CD4-positive, alpha-beta memory T cell (primary cell): ENCODE measurements at regions not wholly inside any gene's neighbourhood (a gene's known extent, or its start where the extent isn't known, plus 50 kb on each side); places are given as distances from the start of the nearest gene placed in this dataset.
A peak's percentile ranks its signal among the peaks of the same experiment; 100 is the strongest.

ENCODE experiments used
- CTCF ChIA-PET: fragments of 350-600 bp; sonication (Branson Sonifier 250); formaldehyde crosslinking; loops from one replicate; lab custom pipeline; 2021; ENCODE audit warnings: inconsistent platforms; ENCODE audit not compliant: partially characterized antibody; lab: Charles Lee
- POLR2A ChIA-PET: fragments of 350-600 bp; sonication (Branson Sonifier 250); formaldehyde crosslinking; loops from one replicate; lab custom pipeline; 2021; ENCODE audit not compliant: partially characterized antibody; lab: Charles Lee
- DNase-seq, 5 donors: peaks; one replicate each; pipeline versions ENCODE4 v3.0.0 to v3.0.0-alpha.2; 2020 to 2022; ENCODE audit warnings: mixed read lengths in 1 of 5
- H3K27ac ChIP-seq: one replicate; pipeline ENCODE4 v1.7.0; 2013; ENCODE audit warnings: low read depth, low read length
- H3K27me3 ChIP-seq: 2 replicates; pipeline ENCODE4 v1.7.0; 2013; ENCODE audit warnings: mild to moderate bottlenecking, low read length, moderate library complexity; ENCODE audit not compliant: insufficient read depth
- H3K36me3 ChIP-seq: 2 replicates; pipeline ENCODE4 v1.7.0; 2013; ENCODE audit warnings: mild to moderate bottlenecking, low read length, moderate library complexity; ENCODE audit not compliant: insufficient read depth
- H3K4me1 ChIP-seq: 2 replicates; pipeline ENCODE4 v1.7.0; 2013; ENCODE audit warnings: mild to moderate bottlenecking, low read length, moderate library complexity; ENCODE audit not compliant: insufficient read depth
- H3K4me3 ChIP-seq, 2 donors: one replicate each; pipeline ENCODE4 v1.7.0; 2013; ENCODE audit warnings: low read length in 2 of 2, mild to moderate bottlenecking in 1 of 2
- H3K9me3 ChIP-seq, 2 donors: one replicate each; pipeline ENCODE4 v1.7.0; 2013; ENCODE audit warnings: low read length in 2 of 2, control low read depth in 1 of 2; ENCODE audit not compliant: control insufficient read depth in 1 of 2
- H3K27ac Mint-ChIP-seq, 7 donors: one replicate each; pipeline ENCODE4 v1.8.0; 2020 to 2021; ENCODE audit warnings: mixed read lengths in 7 of 7, mild to moderate bottlenecking in 6 of 7, inconsistent platforms in 3 of 7, moderate library complexity in 3 of 7
- H3K27me3 Mint-ChIP-seq, 2 donors: one replicate each; pipeline ENCODE4 v1.8.0; 2020 to 2021; ENCODE audit warnings: mixed read lengths in 2 of 2
- H3K36me3 Mint-ChIP-seq, 2 donors: one replicate each; pipeline ENCODE4 v1.8.0; 2020 to 2021; ENCODE audit warnings: mixed read lengths in 2 of 2, inconsistent platforms in 1 of 2, mild to moderate bottlenecking in 1 of 2
- H3K4me1 Mint-ChIP-seq, 4 donors: one replicate each; pipeline ENCODE4 v1.8.0; 2020 to 2021; ENCODE audit warnings: mixed read lengths in 4 of 4, mild to moderate bottlenecking in 1 of 4
- H3K4me3 Mint-ChIP-seq, 8 donors: one replicate each; pipeline ENCODE4 v1.8.0; 2020 to 2021; ENCODE audit warnings: mixed read lengths in 8 of 8, mild to moderate bottlenecking in 7 of 8, moderate library complexity in 6 of 8, inconsistent platforms in 3 of 8
- H3K9me3 Mint-ChIP-seq, 8 donors: one replicate each; pipeline ENCODE4 v1.8.0; 2020 to 2021; ENCODE audit warnings: mixed read lengths in 8 of 8, mild to moderate bottlenecking in 5 of 8, inconsistent platforms in 3 of 8, moderate library complexity in 1 of 8
- intact Hi-C: fragments of 100-400 bp; cut with micrococcal nuclease; formaldehyde crosslinking; loops from one replicate; pipeline ENCODE4 v1.15.1; 2023

DNA sequence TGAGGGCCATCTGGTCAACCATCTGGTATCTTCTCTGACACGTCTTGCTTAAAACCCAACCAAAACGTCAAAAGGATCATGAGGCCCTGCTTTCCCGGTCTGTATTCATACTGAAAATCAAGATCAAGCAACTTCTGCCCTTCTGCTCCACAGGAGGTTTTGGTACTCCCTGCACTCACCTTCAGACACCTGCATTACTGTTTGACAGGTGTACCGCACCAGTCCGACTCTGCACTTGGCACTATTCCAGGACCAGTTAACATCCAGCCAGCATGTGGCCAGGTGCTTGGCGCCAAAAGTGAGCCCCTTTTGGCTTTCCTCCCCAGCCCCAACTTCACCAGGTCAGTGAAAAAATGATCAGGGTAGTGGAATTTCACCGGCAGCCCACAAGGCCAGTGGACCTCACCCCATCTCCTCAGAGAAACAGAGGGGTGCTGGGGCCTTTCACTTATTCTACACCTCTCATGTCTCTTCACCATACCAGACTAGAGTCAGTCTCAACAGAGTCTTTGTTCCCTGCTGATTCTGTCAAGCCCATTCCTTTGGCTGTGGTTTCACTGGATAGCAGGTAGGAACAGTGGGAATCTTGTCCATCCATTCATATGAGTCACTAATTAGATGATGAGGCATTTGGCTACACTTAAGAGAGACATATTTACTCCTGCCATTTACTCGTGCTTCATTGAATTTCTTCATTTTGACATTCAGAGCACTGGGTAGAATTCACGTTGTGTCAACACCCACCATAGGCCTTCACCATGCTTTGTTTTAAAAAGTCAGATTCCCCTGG is 85.3 kb downstream of the ZNF726 start:
- Histone ChIP-seq H3K4me1 (no peaks in the 10 kb centered on the region), H3K27ac (no peak overlapping the region), H3K9me3 (peaks cover 0 to 6% of the 10 kb centered on the region in 2 donors), H3K4me3 (no peak overlapping the region), H3K27me3 (no peaks in the 10 kb centered on the region), H3K36me3 (no peaks in the 10 kb centered on the region)
- Mint-ChIP-seq H3K9me3 (peaks cover 7 to 46% (median 28%) of the 10 kb centered on the region in 8 donors), H3K4me1 (peaks cover 0 to 1% (median 0%) of the 10 kb centered on the region in 4 donors), H3K27me3 (peaks cover 0 to 1% of the 10 kb centered on the region in 2 donors), H3K27ac (no peak overlapping the region), H3K4me3 (no peak overlapping the region), H3K36me3 (no peaks in the 10 kb centered on the region)
- POLR2A ChIA-PET, result no interaction called here
- intact Hi-C loops, result no loop called here
- no peak for DNase-seq
- CTCF ChIA-PET, result no interaction called here

DNA sequence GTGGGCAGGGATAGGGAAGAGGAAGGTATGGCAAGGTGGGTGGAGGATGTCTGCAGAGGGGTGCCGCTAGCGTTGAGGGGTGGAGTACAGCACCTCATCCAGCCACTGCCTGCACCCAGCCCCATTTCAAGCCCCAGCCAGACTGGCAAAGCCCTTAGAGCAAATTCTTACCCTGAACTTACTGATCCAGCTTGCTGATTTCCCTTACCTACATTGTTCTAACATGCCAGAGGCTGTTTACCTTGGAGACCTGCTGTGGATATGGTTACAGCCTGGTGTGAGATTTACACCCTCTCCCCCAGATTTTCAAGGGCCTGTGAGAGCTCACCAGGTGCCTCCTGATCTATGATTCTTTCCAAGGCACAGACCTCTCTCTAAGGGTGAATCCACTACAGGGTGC is 86.0 kb downstream of the ZNF726 start:
- Histone ChIP-seq H3K27ac (no peak overlapping the region), H3K4me1 (no peaks in the 10 kb centered on the region), H3K4me3 (no peak overlapping the region), H3K36me3 (no peaks in the 10 kb centered on the region), H3K27me3 (no peaks in the 10 kb centered on the region), H3K9me3 (peaks cover 0 to 6% of the 10 kb centered on the region in 2 donors)
- Mint-ChIP-seq H3K36me3 (no peaks in the 10 kb centered on the region), H3K27me3 (peaks cover 0 to 1% of the 10 kb centered on the region in 2 donors), H3K4me1 (peaks cover 0 to 1% (median 0%) of the 10 kb centered on the region in 4 donors), H3K27ac (no peak overlapping the region), H3K4me3 (no peak overlapping the region), H3K9me3 (peaks cover 7 to 42% (median 26%) of the 10 kb centered on the region in 8 donors)
- intact Hi-C loops, result no loop called here
- DNase-seq, result no peak
- POLR2A ChIA-PET, result no interaction called here
- CTCF ChIA-PET, result no interaction called here

DNA sequence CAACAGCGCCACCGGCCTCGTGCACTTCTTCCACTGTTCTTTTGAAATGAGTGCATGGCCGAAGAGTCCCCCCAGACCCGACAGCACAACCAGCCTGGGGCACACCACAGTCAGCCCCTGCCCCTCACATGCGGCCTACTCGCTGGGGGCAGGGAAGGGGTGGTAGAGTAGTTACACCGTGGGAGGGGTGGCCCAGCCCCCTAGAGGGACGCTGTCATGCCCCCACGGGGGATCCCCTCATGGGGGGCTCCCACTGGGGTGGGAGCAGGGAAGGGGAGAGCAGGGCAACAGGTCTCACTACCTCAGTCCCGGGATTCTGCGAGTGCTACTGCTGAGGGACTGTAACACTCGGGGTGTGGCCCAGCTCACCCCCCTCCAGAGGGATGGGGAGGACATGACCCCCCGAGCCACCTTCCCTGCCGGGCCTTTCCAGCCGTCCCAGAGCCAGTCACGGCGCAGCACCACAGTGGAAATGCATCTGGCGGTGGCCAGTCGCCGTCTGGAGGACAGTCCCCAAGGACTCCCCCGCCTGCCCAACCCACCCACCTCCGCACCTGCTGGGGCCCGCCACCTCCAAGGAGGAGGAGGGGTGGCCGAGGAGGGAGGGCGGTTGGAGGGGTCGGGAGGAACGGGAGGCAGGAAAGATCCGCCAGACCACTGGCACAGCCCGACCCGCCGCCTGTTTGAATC is 84.6 kb upstream of the ZNF254 start:
- Mint-ChIP-seq H3K4me1 (no peaks in the 10 kb centered on the region), H3K27ac (no peak overlapping the region), H3K9me3 (peaks cover 2 to 24% (median 14%) of the 10 kb centered on the region in 8 donors), H3K27me3 (peaks cover 0 to 1% of the 10 kb centered on the region in 2 donors), H3K36me3 (no peaks in the 10 kb centered on the region), H3K4me3 (no peak overlapping the region)
- Histone ChIP-seq H3K9me3 (peaks cover 0 to 1% of the 10 kb centered on the region in 2 donors), H3K4me3 (no peak overlapping the region), H3K4me1 (no peaks in the 10 kb centered on the region), H3K27me3 (no peaks in the 10 kb centered on the region), H3K36me3 (no peaks in the 10 kb centered on the region), H3K27ac (no peak overlapping the region)
- no peak for DNase-seq
- intact Hi-C loops, result no loop called here
- CTCF ChIA-PET, result no interaction called here
- POLR2A ChIA-PET, result no interaction called here

DNA sequence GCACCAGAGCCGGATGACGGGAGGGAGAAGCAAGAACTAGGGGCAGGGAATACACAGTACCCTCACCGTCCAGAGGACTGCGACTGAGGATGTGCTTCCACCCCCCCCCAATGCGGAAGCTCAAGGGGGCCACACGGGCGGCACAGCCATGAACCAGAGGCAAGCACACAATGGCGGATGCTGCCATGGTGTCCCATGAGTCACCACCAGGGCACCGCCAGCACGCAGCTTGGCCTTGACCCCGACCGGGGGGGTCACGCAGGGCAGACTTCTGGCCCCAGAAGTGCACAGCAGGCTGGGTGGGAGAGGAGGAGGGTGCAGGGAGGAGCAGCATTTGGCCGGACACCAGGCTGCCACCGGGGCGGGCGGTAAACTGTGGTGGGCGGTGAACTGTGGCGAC is 83.5 kb upstream of the ZNF254 start:
- H3K4me3 ChIP-seq, result no peak overlapping the region
- Mint-ChIP-seq H3K36me3 (no peaks in the 10 kb centered on the region), H3K27me3 (peaks cover 0 to 1% of the 10 kb centered on the region in 2 donors), H3K4me1 (no peaks in the 10 kb centered on the region), H3K4me3 (no peak overlapping the region), H3K27ac (no peak overlapping the region), H3K9me3 (peaks cover 2 to 14% (median 9%) of the 10 kb centered on the region in 8 donors)
- intact Hi-C loops, result no loop called here
- no peaks in the 10 kb centered on the region for H3K9me3 ChIP-seq
- ChIA-PET CTCF (no interaction called here), POLR2A (no interaction called here)
- DNase-seq, result no peak
- no peaks in the 10 kb centered on the region for H3K36me3 ChIP-seq
- H3K27me3 ChIP-seq, result no peaks in the 10 kb centered on the region
- no peaks in the 10 kb centered on the region for H3K4me1 ChIP-seq
- no peak overlapping the region for H3K27ac ChIP-seq

DNA sequence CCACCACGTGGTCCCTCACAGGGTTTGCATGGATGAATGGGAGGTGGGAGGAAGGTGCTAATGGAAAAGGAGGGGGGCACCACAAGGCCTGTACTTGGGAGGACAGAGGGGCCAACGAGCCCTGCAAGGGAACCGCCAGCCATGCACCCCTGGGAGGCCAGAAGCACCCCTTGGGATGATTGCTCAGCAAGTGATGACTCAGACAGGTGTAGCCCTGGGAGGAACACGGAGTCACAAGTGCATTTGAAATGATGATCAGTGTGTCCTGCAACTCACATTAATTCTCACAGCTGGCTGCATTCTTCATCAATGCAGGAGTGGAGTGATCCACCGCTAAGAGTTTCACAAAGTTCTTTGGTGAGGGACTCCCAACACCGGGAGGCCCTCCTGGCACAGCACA is 82.8 kb upstream of the ZNF254 start:
- no peaks in the 10 kb centered on the region for H3K27me3 Mint-ChIP-seq

DNA sequence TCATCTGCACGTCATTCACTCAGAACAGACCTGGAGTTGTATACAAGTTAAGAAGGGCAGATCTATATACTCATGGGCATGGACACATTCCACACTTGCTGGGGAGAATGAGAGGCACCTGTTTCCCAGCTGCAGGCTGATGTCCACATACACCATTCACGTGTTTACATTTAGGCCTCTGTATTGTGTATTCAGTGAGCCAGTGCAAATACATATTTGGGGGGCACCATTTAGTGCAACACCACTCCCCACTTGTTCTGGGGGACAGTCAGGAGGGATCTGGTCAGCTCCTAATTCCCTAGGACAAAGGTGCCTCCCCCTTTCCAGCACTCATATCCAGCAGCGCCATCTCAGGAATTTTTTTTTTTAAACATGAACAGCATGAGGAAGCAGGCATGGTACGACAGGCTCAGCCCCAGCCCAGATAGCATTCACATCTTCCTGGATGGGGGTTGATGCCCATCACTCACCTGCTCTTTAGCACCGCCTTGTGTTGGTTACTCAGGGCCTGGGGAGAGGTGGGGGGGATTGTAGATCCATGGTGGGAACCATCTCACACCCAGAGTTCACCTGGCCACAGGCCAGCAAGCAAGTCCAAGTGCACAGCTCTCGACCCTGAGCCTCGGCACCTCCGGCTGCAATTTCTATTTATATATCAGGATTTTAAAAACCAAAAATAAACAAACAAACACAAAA is 56.9 kb upstream of the ZNF254 start:
- ChIA-PET POLR2A (interaction anchor here (1.0 kb wide), 2 partner anchors 39 to 57 kb away, joined by 3 to 4 read pairs; partner anchors contain the start of gene ZNF254), CTCF (no interaction called here)
- DNase-seq, result no peak
- no peaks in the 10 kb centered on the region for H3K27me3 ChIP-seq
- intact Hi-C loops, result loop anchor here (5.0 kb wide), 2 partner anchors 57 to 228 kb away; partner anchors contain the start of gene ZNF254
- no peaks in the 10 kb centered on the region for H3K36me3 ChIP-seq
- H3K4me1 Mint-ChIP-seq, result peaks cover 15 to 54% (median 36%) of the 10 kb centered on the region in 4 donors
- peak overlapping the region in 5 of 7 donors; percentile 6 to 80 (median 66) for H3K27ac Mint-ChIP-seq
- peak overlapping the region in 1 of 8 donors; percentile 18 for H3K4me3 Mint-ChIP-seq
- H3K4me3 ChIP-seq, result no peak overlapping the region
- no peaks in the 10 kb centered on the region for H3K9me3 Mint-ChIP-seq
- H3K27me3 Mint-ChIP-seq, result no peaks in the 10 kb centered on the region
- H3K9me3 ChIP-seq, result no peaks in the 10 kb centered on the region
- H3K27ac ChIP-seq, result no peak overlapping the region
- H3K36me3 Mint-ChIP-seq, result peaks cover 0 to 11% of the 10 kb centered on the region in 2 donors
- peaks cover 21% of the 10 kb centered on the region for H3K4me1 ChIP-seq

More for the DNA sequence above, 82.8 kb upstream of the ZNF254 start:
- no peaks in the 10 kb centered on the region for H3K36me3 ChIP-seq
- no peaks in the 10 kb centered on the region for H3K9me3 ChIP-seq
- Mint-ChIP-seq H3K27ac (no peak overlapping the region), H3K9me3 (peaks cover 2 to 10% (median 6%) of the 10 kb centered on the region in 8 donors), H3K4me1 (no peaks in the 10 kb centered on the region), H3K4me3 (no peak overlapping the region), H3K36me3 (no peaks in the 10 kb centered on the region)
- no peak overlapping the region for H3K27ac ChIP-seq
- no peak overlapping the region for H3K4me3 ChIP-seq
- POLR2A ChIA-PET, result no interaction called here
- no peak for DNase-seq
- CTCF ChIA-PET, result no interaction called here
- H3K27me3 ChIP-seq, result no peaks in the 10 kb centered on the region
- intact Hi-C loops, result no loop called here
- H3K4me1 ChIP-seq, result no peaks in the 10 kb centered on the region
